MM.1S (cell line): ENCODE measurements at regions not wholly inside any gene's neighbourhood (a gene's known extent, or its start where the extent isn't known, plus 50 kb on each side); places are given as distances from the start of the nearest gene placed in this dataset.

Experiments
- CTCF ChIP-seq: fragments of 300-600 bp; sonication (generic); IDR thresholded peaks from 2 replicates; pipeline ENCODE4 v1.5.1; 2016; ENCODE audit warnings: antibody characterized with exemption, low read length, mixed read lengths
- EZH2 ChIP-seq: fragments of 300-600 bp; sonication (generic); optimal IDR thresholded peaks from 2 replicates; pipeline ENCODE3; 2017; ENCODE audit warnings: low read depth, mild to moderate bottlenecking, antibody characterized with exemption, low read length, mixed read lengths
- EZH2phosphoT487 ChIP-seq: fragments of 300-600 bp; sonication (generic); IDR thresholded peaks from 2 replicates; pipeline ENCODE4 v1.6.1; 2018; ENCODE audit warnings: antibody characterized with exemption, low read length

GRCh38 chr1:195754874-195755273 lies 853.4 kb downstream of the KCNT2 start:
- TF ChIP-seq CTCF (no peak), EZH2 (no peak), EZH2phosphoT487 (no peak)
